ENCODE measurements at regions not wholly inside any gene's neighbourhood (a gene's known extent, or its start where the extent isn't known, plus 50 kb on each side); places are given as distances from the start of the nearest gene placed in this dataset. TPM values are rescaled to one million over a fixed set of nuclear protein-coding genes. Genes with fewer than 3 reads are reported as not detected.

DNA sequence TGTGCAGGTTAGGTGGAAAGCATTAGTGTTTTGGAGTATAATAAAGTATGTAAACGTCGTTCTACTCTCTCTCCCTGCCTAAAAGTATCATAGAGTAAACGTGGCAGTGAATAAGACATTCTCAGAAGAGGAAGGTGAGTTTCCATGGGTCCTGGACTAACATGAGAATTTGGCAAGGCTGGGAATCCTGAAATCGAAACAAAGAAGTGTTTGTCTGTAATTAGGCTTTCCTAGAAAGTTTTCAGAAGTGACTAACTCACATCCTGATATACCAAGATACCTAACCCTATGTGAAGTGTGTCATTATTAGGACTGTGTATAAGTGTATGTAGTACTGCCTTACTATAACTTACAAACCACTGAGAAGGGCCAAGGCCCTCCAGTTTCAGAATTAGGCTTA lies 50.7 kb upstream of the MAOA start:
- TF ChIP-seq, protein P1, sequence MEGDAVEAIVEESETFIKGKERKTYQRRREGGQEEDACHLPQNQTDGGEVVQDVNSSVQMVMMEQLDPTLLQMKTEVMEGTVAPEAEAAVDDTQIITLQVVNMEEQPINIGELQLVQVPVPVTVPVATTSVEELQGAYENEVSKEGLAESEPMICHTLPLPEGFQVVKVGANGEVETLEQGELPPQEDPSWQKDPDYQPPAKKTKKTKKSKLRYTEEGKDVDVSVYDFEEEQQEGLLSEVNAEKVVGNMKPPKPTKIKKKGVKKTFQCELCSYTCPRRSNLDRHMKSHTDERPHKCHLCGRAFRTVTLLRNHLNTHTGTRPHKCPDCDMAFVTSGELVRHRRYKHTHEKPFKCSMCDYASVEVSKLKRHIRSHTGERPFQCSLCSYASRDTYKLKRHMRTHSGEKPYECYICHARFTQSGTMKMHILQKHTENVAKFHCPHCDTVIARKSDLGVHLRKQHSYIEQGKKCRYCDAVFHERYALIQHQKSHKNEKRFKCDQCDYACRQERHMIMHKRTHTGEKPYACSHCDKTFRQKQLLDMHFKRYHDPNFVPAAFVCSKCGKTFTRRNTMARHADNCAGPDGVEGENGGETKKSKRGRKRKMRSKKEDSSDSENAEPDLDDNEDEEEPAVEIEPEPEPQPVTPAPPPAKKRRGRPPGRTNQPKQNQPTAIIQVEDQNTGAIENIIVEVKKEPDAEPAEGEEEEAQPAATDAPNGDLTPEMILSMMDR (IDR thresholded peaks at IDR 0.05; ENCODE audit: low read depth, low read length): no peak
- DNase-seq (ENCODE audit: low read depth, low spot score): no peak
- Histone ChIP-seq H3K27ac (ENCODE audit: low read depth, low read length) (no peak overlapping the region), H3K4me3 (ENCODE audit: low read depth, low read length) (no peak overlapping the region), H3K9me3 (ENCODE audit: control insufficient read depth, insufficient read depth, low read length) (no peaks in the 10 kb centered on the region), H3K27me3 (ENCODE audit: control insufficient read depth, insufficient read depth, low read length) (no peaks in the 10 kb centered on the region)
- ChIA-PET CTCF (no interaction called here), POLR2A (no interaction called here)

Small RNA genes in the stretch of these regions (small RNA-seq; reads per million reads assigned to genes)
- not detected for gene AL451086.1 (ENCODE audit: insufficient read length, low read depth)
